A549 (cell line): ENCODE measurements at regions not wholly inside any gene's neighbourhood (a gene's known extent, or its start where the extent isn't known, plus 50 kb on each side); places are given as distances from the start of the nearest gene placed in this dataset.
A peak's percentile ranks its signal among the peaks of the same experiment; 100 is the strongest.
"Not testable (repeated sequence)": the region's sequence is repeated elsewhere in the genome, so short reads cannot be mapped to it uniquely, and the experiment has no call there.

Experiments used
- ATAC-seq, 2 experiments: fragments of 200-7000 bp in 1 of 2; fragments of >200 bp in 1 of 2; cut with Nextera tagmentation in 1 of 2; cut with Tn5 transposase in 1 of 2; 3 replicates each; pipeline versions ENCODE4 v1.8.0 to v1.9.1; 2018 to 2020; ENCODE audit warnings: mild to moderate bottlenecking in 1 of 2, moderate library complexity in 1 of 2
- CTCF ChIA-PET: fragments of 300-600 bp; sonication (Branson Sonifier 250); formaldehyde crosslinking; extraction: SDS; loops from one replicate; lab custom pipeline; 2021; ENCODE audit warnings: antibody characterized with exemption, inconsistent platforms; lab: Yijun Ruan, JAX
- POLR2A ChIA-PET: fragments of 350-600 bp; formaldehyde crosslinking; extraction: SDS; loops from one replicate; lab custom pipeline; 2021; ENCODE audit warnings: antibody characterized with exemption, inconsistent platforms; lab: Yijun Ruan, JAX
- DNase-seq, 2 experiments: peaks; one replicate each; pipeline versions ENCODE4 v3.0.0 to v3.0.0-alpha.2; 2011 to 2016; ENCODE audit warnings: low read depth in 1 of 2, low spot score in 1 of 2
- FAIRE-seq: peaks from 2 replicates; lab custom pipeline; 2011; peaks lifted over from hg19 to GRCh38; lab: Jason Lieb, UNC
- H3K27ac ChIP-seq, 2 experiments: fragments of >200 bp; sonication (Bioruptor Twin); formaldehyde crosslinking; 3 replicates each; pipeline ENCODE4 v1.5.1; 2016 to 2017
- H3K4me1 ChIP-seq: fragments of >200 bp; sonication (Bioruptor Twin); formaldehyde crosslinking; 3 replicates; pipeline ENCODE4 v1.6.1; 2016
- H3K4me2 ChIP-seq: fragments of >200 bp; sonication (Bioruptor Twin); formaldehyde crosslinking; 3 replicates; pipeline ENCODE4 v1.6.1; 2016
- H3K4me3 ChIP-seq: fragments of >200 bp; sonication (Bioruptor Twin); formaldehyde crosslinking; 3 replicates; pipeline ENCODE4 v1.5.1; 2016
- H3K9me3 ChIP-seq: fragments of >200 bp; sonication (Bioruptor Twin); formaldehyde crosslinking; 3 replicates; pipeline ENCODE4 v1.6.1; 2016
- ATOH8 ChIP-seq: fragments of 250-450 bp; sonication (Bioruptor Pico); IDR thresholded peaks from 2 replicates; pipeline ENCODE4 v1.5.0; 2020; ENCODE audit warnings: low read depth, mild to moderate bottlenecking, moderate library complexity
- BCL3 ChIP-seq: fragments of >200 bp; sonication (Bioruptor Twin); formaldehyde crosslinking; IDR thresholded peaks from 3 replicates; pipeline ENCODE4 v1.6.1; 2016
- CBX2 ChIP-seq: fragments of 200-600 bp; sonication (generic); IDR thresholded peaks from 2 replicates; pipeline ENCODE4 v1.6.1; 2016; ENCODE audit warnings: low read depth, mild to moderate bottlenecking, borderline replicate concordance
- CHD4 ChIP-seq: fragments of 200-600 bp; sonication (generic); IDR thresholded peaks from 2 replicates; pipeline ENCODE4 v1.6.1; 2016; ENCODE audit warnings: antibody characterized with exemption, mild to moderate bottlenecking, borderline replicate concordance
- CTCF ChIP-seq: fragments of >200 bp; sonication (Bioruptor Twin); formaldehyde crosslinking; IDR thresholded peaks from 3 replicates; pipeline ENCODE4 v1.5.1; 2016
- E2F6 ChIP-seq: IDR thresholded peaks from 2 replicates; pipeline ENCODE4 v1.6.1; 2012; ENCODE audit warnings: low read depth, borderline replicate concordance
- EHF ChIP-seq: fragments of 250-450 bp; sonication (Bioruptor Pico); IDR thresholded peaks from 2 replicates; pipeline ENCODE4 v1.5.0; 2020; ENCODE audit warnings: mild to moderate bottlenecking
- ELK1 ChIP-seq: fragments of 150-350 bp; IDR thresholded peaks from 2 replicates; pipeline ENCODE4 v1.6.1; 2014; ENCODE audit warnings: low read depth, mild to moderate bottlenecking, low read length
- FOSL2 ChIP-seq, 2 experiments: fragments of 450-650 bp in 1 of 2; fragments of >200 bp in 1 of 2; sonication (Bioruptor Twin) in 1 of 2; formaldehyde crosslinking; IDR thresholded peaks; 2 replicates each; pipeline versions ENCODE4 v1.5.0 to v1.6.1; 2016 to 2020; ENCODE audit warnings: mild to moderate bottlenecking in 1 of 2, moderate library complexity in 1 of 2
- KDM5A ChIP-seq: fragments of 200-600 bp; sonication (generic); IDR thresholded peaks from 2 replicates; pipeline ENCODE4 v1.6.1; 2016; ENCODE audit warnings: antibody characterized with exemption, mild to moderate bottlenecking
- NR3C1 ChIP-seq: fragments of >200 bp; sonication (Bioruptor Twin); formaldehyde crosslinking; IDR thresholded peaks from 3 replicates; pipeline ENCODE4 v1.6.1; 2017
- PBX3 ChIP-seq: IDR thresholded peaks from 2 replicates; pipeline ENCODE4 v1.6.1; 2012
- POLR2A ChIP-seq: IDR thresholded peaks from 2 replicates; pipeline ENCODE4 v1.6.1; 2012; ENCODE audit warnings: mild to moderate bottlenecking, low read length
- RCOR1 ChIP-seq: fragments of 150-350 bp; IDR thresholded peaks from 2 replicates; pipeline ENCODE4 v1.6.1; 2014; ENCODE audit warnings: antibody characterized with exemption, low read length, low read depth
- RFX5 ChIP-seq: fragments of 450-650 bp; IDR thresholded peaks from 2 replicates; pipeline ENCODE4 v1.7.1; 2014; ENCODE audit warnings: antibody characterized with exemption, mild to moderate bottlenecking, moderate library complexity
- RNF2 ChIP-seq: fragments of 200-600 bp; sonication (generic); IDR thresholded peaks from 2 replicates; pipeline ENCODE4 v1.6.1; 2016; ENCODE audit warnings: low read depth, mild to moderate bottlenecking, antibody characterized with exemption, moderate library complexity, borderline replicate concordance
- TFCP2L1 ChIP-seq: fragments of 250-450 bp; sonication (Bioruptor Pico); IDR thresholded peaks from 2 replicates; pipeline ENCODE4 v1.5.0; 2021; ENCODE audit warnings: mild to moderate bottlenecking
- ZC3H11A ChIP-seq: fragments of 450-650 bp; IDR thresholded peaks from 2 replicates; pipeline ENCODE4 v1.6.1; 2014; ENCODE audit warnings: antibody characterized with exemption, mild to moderate bottlenecking
- ZNF302 ChIP-seq: fragments of 250-450 bp; sonication (Bioruptor Pico); IDR thresholded peaks from 2 replicates; pipeline ENCODE4 v1.9.0; 2021; ENCODE audit warnings: inconsistent platforms, mild to moderate bottlenecking, moderate library complexity
- ZSCAN20 ChIP-seq: fragments of 250-450 bp; sonication (Bioruptor Pico); IDR thresholded peaks from 2 replicates; pipeline ENCODE4 v1.8.0; 2022; ENCODE audit warnings: mild to moderate bottlenecking, moderate library complexity
- WGBS: methylation state at CpG from one replicate; pipeline ENCODE4 v1.1.6; 2017; ENCODE audit errors: missing lambda C conversion rate; 5-methylcytosine and 5-hydroxymethylcytosine counted together

GRCh38 chr1:245102149-245102548, 52.6 kb upstream of the KIF26B start:
- H3K27ac ChIP-seq, POLR2A ChIA-PET, CTCF ChIA-PET, H3K4me3 ChIP-seq, H3K4me1 ChIP-seq, H3K4me2 ChIP-seq, FAIRE-seq, H3K9me3 ChIP-seq, ATAC-seq, DNase-seq: not testable (repeated sequence)
- peak; percentile 85 for TF ChIP-seq ZC3H11A
- WGBS: 87% methylated on average over 5 of the region's 6 CpGs

GRCh38 chr1:245099401-245099800, 55.4 kb upstream of the KIF26B start:
- ATAC-seq (no peak), DNase-seq (no peak), FAIRE-seq (no peak)
- Histone ChIP-seq H3K4me2 (no peak overlapping the region), H3K27ac (no peak overlapping the region), H3K4me3 (no peak overlapping the region), H3K9me3 (no peaks in the 10 kb centered on the region), H3K4me1 (no peaks in the 10 kb centered on the region)
- WGBS: 87% methylated on average over 8 of the region's 8 CpGs
- TF ChIP-seq TFCP2L1 (no peak), RCOR1 (no peak), KDM5A (no peak), NR3C1 (no peak), ZNF302 (CRISPR knock-in tag) (no peak), E2F6 (no peak), FOSL2 (IDR thresholded peaks at IDR 0.05) (no peak), FOSL2 (CRISPR knock-in tag; IDR thresholded peaks at IDR 0.05) (no peak), ELK1 (no peak), ZSCAN20 (no peak), RFX5 (no peak), PBX3 (no peak), CBX2 (no peak), POLR2A (no peak), ATOH8 (CRISPR knock-in tag) (no peak), RNF2 (no peak), BCL3 (no peak), EHF (CRISPR knock-in tag) (no peak), CHD4 (no peak), CTCF (no peak)
- ChIA-PET POLR2A (no interaction called here), CTCF (no interaction called here)
